HEK293T (cell line): ENCODE measurements at regions not wholly inside any gene's neighbourhood (a gene's known extent, or its start where the extent isn't known, plus 50 kb on each side); places are given as distances from the start of the nearest gene placed in this dataset.

Experiments
- CTCF ChIA-PET: fragments of 350-600 bp; formaldehyde crosslinking; extraction: SDS; loops from one replicate; lab custom pipeline; 2021; ENCODE audit warnings: antibody characterized with exemption, inconsistent platforms; lab: Yijun Ruan, JAX
- POLR2A ChIA-PET: fragments of 350-600 bp; formaldehyde crosslinking; extraction: SDS; loops from one replicate; lab custom pipeline; 2020; ENCODE audit warnings: antibody characterized with exemption, inconsistent platforms; lab: Yijun Ruan, JAX
- DNase-seq: peaks from one replicate; pipeline ENCODE4 v3.0.0; 2012; ENCODE audit warnings: mixed read lengths; ENCODE audit errors: extremely low spot score
- ARNT ChIP-seq: fragments of 450-650 bp; IDR thresholded peaks from 2 replicates; pipeline ENCODE4 v1.6.1; 2017; ENCODE audit warnings: mild to moderate bottlenecking
- BHLHE40 ChIP-seq: fragments of 450-650 bp; IDR thresholded peaks from 2 replicates; pipeline ENCODE4 v1.6.1; 2016; ENCODE audit warnings: mild to moderate bottlenecking, moderate library complexity, borderline replicate concordance
- CTBP1 ChIP-seq: fragments of 450-650 bp; IDR thresholded peaks from 2 replicates; pipeline ENCODE4 v1.6.1; 2016; ENCODE audit warnings: borderline replicate concordance
- ELF4 ChIP-seq: fragments of 450-650 bp; IDR thresholded peaks from 2 replicates; pipeline ENCODE4 v1.6.1; 2017; ENCODE audit warnings: antibody characterized with exemption
- FOXA1 ChIP-seq: fragments of 450-650 bp; IDR thresholded peaks from 2 replicates; pipeline ENCODE4 v1.6.1; 2016; ENCODE audit warnings: mild to moderate bottlenecking
- FOXK2 ChIP-seq: fragments of 450-650 bp; IDR thresholded peaks from 2 replicates; pipeline ENCODE4 v1.6.1; 2016; ENCODE audit warnings: mild to moderate bottlenecking
- FOXM1 ChIP-seq: fragments of 450-650 bp; IDR thresholded peaks from 2 replicates; pipeline ENCODE4 v1.6.1; 2017; ENCODE audit warnings: mild to moderate bottlenecking, borderline replicate concordance
- HDGF ChIP-seq: fragments of 450-650 bp; IDR thresholded peaks from 2 replicates; pipeline ENCODE4 v1.6.1; 2017; ENCODE audit warnings: antibody characterized with exemption, borderline replicate concordance
- L3MBTL2 ChIP-seq: fragments of 450-650 bp; conservative IDR thresholded peaks from 2 replicates; pipeline ENCODE4 v1.6.1; 2016; ENCODE audit warnings: mild to moderate bottlenecking
- LEF1 ChIP-seq: fragments of 450-650 bp; IDR thresholded peaks from 2 replicates; pipeline ENCODE4 v1.6.1; 2017; ENCODE audit warnings: mild to moderate bottlenecking, borderline replicate concordance
- NFRKB ChIP-seq: fragments of 450-650 bp; IDR thresholded peaks from 2 replicates; pipeline ENCODE4 v1.6.1; 2016; ENCODE audit warnings: mild to moderate bottlenecking, moderate library complexity
- PKNOX1 ChIP-seq: fragments of 450-650 bp; IDR thresholded peaks from 2 replicates; pipeline ENCODE4 v1.6.1; 2016
- SP1 ChIP-seq: fragments of 450-650 bp; IDR thresholded peaks from 2 replicates; pipeline ENCODE4 v1.6.1; 2017
- SUZ12 ChIP-seq: fragments of 450-650 bp; IDR thresholded peaks from 2 replicates; pipeline ENCODE4 v1.6.1; 2016; ENCODE audit warnings: mild to moderate bottlenecking
- TARDBP ChIP-seq: fragments of 450-650 bp; IDR thresholded peaks from 2 replicates; pipeline ENCODE4 v1.6.1; 2016
- ZNF384 ChIP-seq: fragments of 450-650 bp; IDR thresholded peaks from 2 replicates; pipeline ENCODE4 v1.6.1; 2016

- ChIA-PET POLR2A (no interaction called here), CTCF (no interaction called here)
- DNase-seq: no peak
- TF ChIP-seq SUZ12: no peak
- TF ChIP-seq CTBP1: no peak
- TF ChIP-seq HDGF: no peak
- TF ChIP-seq ZNF384: no peak
- no peak for TF ChIP-seq LEF1
- no peak for TF ChIP-seq ELF4
Measured at GRCh38 chr3:157667493-157667892, 164.3 kb upstream of the VEPH1 start.

GRCh38 chr3:157662171-157662570 lies 159.0 kb upstream of the VEPH1 start:
- ChIA-PET POLR2A (no interaction called here), CTCF (no interaction called here)
- DNase-seq: no peak
- TF ChIP-seq SUZ12 (no peak), BHLHE40 (no peak), ARNT (no peak), FOXM1 (no peak), ZNF384 (no peak), ELF4 (no peak), TARDBP (no peak), SP1 (no peak), CTBP1 (no peak), LEF1 (no peak), FOXK2 (no peak), PKNOX1 (no peak), NFRKB (no peak), L3MBTL2 (no peak), HDGF (no peak), FOXA1 (no peak)

- DNase-seq: no peak
- POLR2A ChIA-PET: no interaction called here
- CTCF ChIA-PET: no interaction called here
- TF ChIP-seq FOXA1 (no peak), FOXK2 (no peak), TARDBP (no peak), NFRKB (no peak), PKNOX1 (no peak), LEF1 (no peak), SP1 (no peak), BHLHE40 (no peak), SUZ12 (no peak), ARNT (no peak), CTBP1 (no peak), FOXM1 (no peak), ZNF384 (no peak), L3MBTL2 (no peak)
Measured at GRCh38 chr3:157660847-157661246, 157.6 kb upstream of the VEPH1 start.

GRCh38 chr3:157652366-157652765 lies 149.2 kb upstream of the VEPH1 start:
- no peak for DNase-seq
- ChIA-PET CTCF (no interaction called here), POLR2A (no interaction called here)
- no peak for TF ChIP-seq CTBP1
- no peak for TF ChIP-seq FOXA1
- TF ChIP-seq NFRKB: no peak
- no peak for TF ChIP-seq L3MBTL2
- TF ChIP-seq LEF1: no peak
- TF ChIP-seq ARNT: no peak
- no peak for TF ChIP-seq BHLHE40
- TF ChIP-seq FOXM1: no peak
- TF ChIP-seq SUZ12: no peak
- TF ChIP-seq ELF4: no peak
- no peak for TF ChIP-seq SP1
- TF ChIP-seq HDGF: no peak
- TF ChIP-seq ZNF384: no peak
- TF ChIP-seq TARDBP: no peak

- POLR2A ChIA-PET: no interaction called here
- CTCF ChIA-PET: no interaction called here
- TF ChIP-seq FOXK2: no peak
- no peak for TF ChIP-seq ARNT
- no peak for TF ChIP-seq BHLHE40
- no peak for DNase-seq
Measured at GRCh38 chr3:157650699-157651098, 147.5 kb upstream of the VEPH1 start.

- DNase-seq: no peak
- CTCF ChIA-PET: no interaction called here
- POLR2A ChIA-PET: no interaction called here
- TF ChIP-seq ARNT: no peak
- no peak for TF ChIP-seq TARDBP
- no peak for TF ChIP-seq FOXM1
- TF ChIP-seq ZNF384: no peak
- no peak for TF ChIP-seq LEF1
- TF ChIP-seq NFRKB: no peak
- TF ChIP-seq PKNOX1: no peak
Measured at GRCh38 chr3:157650172-157650571, 147.0 kb upstream of the VEPH1 start.

- POLR2A ChIA-PET: no interaction called here
- TF ChIP-seq ZNF384: no peak
- no peak for TF ChIP-seq FOXK2
- TF ChIP-seq ARNT: no peak
- no peak for TF ChIP-seq BHLHE40
- no peak for TF ChIP-seq ELF4
- no peak for TF ChIP-seq FOXM1
- TF ChIP-seq PKNOX1: no peak
- no peak for TF ChIP-seq NFRKB
- no peak for TF ChIP-seq FOXA1
- TF ChIP-seq LEF1: no peak
- no peak for TF ChIP-seq CTBP1
- TF ChIP-seq TARDBP: no peak
- TF ChIP-seq SUZ12: no peak
- TF ChIP-seq SP1: no peak
- CTCF ChIA-PET: no interaction called here
- DNase-seq: no peak
Measured at GRCh38 chr3:157649511-157649910, 146.3 kb upstream of the VEPH1 start.
